ENCODE measurements at regions not wholly inside any gene's neighbourhood (a gene's known extent, or its start where the extent isn't known, plus 50 kb on each side); places are given as distances from the start of the nearest gene placed in this dataset.
"Not testable (repeated sequence)": the region's sequence is repeated elsewhere in the genome, so short reads cannot be mapped to it uniquely, and the experiment has no call there.

DNA sequence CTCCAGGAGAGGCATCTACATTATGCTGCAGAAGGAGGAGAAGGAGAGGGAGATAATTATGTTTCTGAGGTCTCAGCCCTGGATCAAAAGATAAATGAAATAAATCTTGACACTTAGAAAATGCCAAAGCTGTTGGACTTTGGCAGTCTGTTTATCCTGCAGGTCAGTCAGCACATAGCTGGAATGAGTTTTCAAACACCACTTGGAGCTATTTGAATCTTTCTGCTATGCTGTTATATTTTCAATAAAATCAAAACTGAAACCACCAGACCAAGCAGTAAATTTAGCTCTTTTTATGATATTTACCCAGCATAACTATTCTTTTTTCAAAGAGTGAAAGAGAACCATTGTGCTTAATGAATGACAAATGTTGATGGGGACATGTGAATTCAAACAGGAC, 505.1 kb upstream of the ITGA1 start:
- no peaks in the 10 kb centered on the region for H3K4me1 ChIP-seq (ENCODE audit: low read depth)
- H3K27ac ChIP-seq = no peak overlapping the region
- H3K27me3 ChIP-seq = no peaks in the 10 kb centered on the region
- TF ChIP-seq, protein P1, sequence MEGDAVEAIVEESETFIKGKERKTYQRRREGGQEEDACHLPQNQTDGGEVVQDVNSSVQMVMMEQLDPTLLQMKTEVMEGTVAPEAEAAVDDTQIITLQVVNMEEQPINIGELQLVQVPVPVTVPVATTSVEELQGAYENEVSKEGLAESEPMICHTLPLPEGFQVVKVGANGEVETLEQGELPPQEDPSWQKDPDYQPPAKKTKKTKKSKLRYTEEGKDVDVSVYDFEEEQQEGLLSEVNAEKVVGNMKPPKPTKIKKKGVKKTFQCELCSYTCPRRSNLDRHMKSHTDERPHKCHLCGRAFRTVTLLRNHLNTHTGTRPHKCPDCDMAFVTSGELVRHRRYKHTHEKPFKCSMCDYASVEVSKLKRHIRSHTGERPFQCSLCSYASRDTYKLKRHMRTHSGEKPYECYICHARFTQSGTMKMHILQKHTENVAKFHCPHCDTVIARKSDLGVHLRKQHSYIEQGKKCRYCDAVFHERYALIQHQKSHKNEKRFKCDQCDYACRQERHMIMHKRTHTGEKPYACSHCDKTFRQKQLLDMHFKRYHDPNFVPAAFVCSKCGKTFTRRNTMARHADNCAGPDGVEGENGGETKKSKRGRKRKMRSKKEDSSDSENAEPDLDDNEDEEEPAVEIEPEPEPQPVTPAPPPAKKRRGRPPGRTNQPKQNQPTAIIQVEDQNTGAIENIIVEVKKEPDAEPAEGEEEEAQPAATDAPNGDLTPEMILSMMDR (IDR thresholded peaks at IDR 0.05; ENCODE audit: low read depth, low read length) = no peak
- H3K4me3 ChIP-seq = no peak overlapping the region
- H3K36me3 ChIP-seq = no peaks in the 10 kb centered on the region
- DNase-seq (ENCODE audit: low read depth in 1 of 2, low spot score in 1 of 2) = no peak
- no peaks in the 10 kb centered on the region for H3K9me3 ChIP-seq (ENCODE audit: low read depth)

DNA sequence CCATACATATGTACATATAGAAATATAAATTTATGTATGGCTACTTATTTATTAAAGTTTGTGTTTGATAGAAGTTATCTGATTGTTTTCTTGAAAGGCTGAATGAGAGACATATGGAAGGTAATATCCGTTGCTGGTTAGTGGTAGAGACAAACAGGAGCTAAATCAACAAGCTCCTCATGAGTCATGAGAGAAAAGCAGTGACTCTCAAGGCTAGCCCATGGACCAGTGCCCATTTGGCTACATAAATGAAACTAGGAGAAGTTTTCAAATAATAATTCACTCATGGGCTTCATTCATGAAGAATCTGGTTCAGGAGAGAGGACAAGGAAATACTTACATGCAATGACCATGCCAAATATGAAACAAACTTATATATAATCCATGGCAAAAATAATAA, 504.5 kb upstream of the ITGA1 start:
- TF ChIP-seq, protein P1 (IDR thresholded peaks at IDR 0.05; ENCODE audit: low read depth, low read length) = no peak
- no peaks in the 10 kb centered on the region for H3K9me3 ChIP-seq (ENCODE audit: low read depth)
- no peak overlapping the region for H3K27ac ChIP-seq
- no peak overlapping the region for H3K4me3 ChIP-seq
- no peak for DNase-seq (ENCODE audit: low read depth in 1 of 2, low spot score in 1 of 2)
- no peaks in the 10 kb centered on the region for H3K27me3 ChIP-seq
- no peaks in the 10 kb centered on the region for H3K4me1 ChIP-seq (ENCODE audit: low read depth)
- H3K36me3 ChIP-seq = no peaks in the 10 kb centered on the region

DNA sequence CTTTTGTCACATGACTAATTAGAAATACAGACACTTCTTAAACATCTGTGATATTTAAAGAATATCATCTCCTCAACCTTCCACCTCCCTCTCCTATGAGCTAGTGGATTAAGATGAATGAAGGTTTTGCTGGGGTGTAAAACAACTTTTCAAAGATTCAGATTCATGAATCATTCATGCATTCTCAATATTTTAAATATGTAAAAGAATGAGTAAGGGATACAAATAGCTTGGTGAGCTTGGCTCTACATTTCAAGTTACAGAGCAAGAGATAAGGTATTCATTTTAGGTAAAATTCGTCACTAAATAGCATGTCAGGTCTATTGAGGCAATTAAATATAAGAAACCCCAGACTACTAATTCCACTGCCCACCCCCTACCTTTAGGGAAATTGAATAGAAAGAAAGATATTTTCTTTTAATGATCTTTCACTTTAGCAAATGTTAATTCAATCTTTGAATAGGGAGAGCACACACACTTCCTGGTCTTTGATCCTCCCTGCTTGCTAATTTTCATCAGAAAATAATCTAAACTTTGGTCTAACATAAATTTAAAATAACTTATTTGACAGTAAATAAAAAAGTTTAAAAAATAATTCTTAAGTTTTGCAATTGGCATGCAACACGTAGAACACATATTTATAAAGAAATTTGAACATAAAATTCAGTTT, 486.9 kb upstream of the ITGA1 start:
- peaks cover 2% of the 10 kb centered on the region for H3K9me3 ChIP-seq (ENCODE audit: low read depth)
- no peak overlapping the region for H3K4me3 ChIP-seq
- DNase-seq (ENCODE audit: low read depth in 1 of 2, low spot score in 1 of 2) = no peak
- TF ChIP-seq, protein P1 (IDR thresholded peaks at IDR 0.05; ENCODE audit: low read depth, low read length) = no peak
- H3K27ac ChIP-seq = no peak overlapping the region
- no peaks in the 10 kb centered on the region for H3K27me3 ChIP-seq
- H3K36me3 ChIP-seq = no peaks in the 10 kb centered on the region
- H3K4me1 ChIP-seq (ENCODE audit: low read depth) = no peaks in the 10 kb centered on the region

DNA sequence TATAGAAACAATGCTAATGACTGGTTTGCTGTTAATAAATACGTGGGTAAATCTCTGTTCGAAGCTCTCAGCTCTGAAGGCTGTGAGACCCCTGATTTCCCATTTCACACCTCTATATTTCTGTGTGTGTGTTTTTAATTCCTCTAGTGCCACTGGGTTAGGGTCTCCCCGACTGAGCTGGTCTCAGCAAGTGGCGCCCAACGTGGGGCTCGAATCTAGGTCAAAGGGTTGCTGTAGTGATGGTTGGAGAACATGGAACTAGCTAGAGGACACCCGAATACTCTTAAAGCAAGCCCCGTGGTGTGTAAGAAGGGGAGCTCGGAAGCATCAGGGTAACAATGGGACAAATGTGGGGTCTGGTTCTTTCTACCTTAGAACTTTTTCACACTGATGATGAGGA, 482.9 kb upstream of the ITGA1 start:
- not testable (repeated sequence) for DNase-seq (ENCODE audit: low read depth in 1 of 2, low spot score in 1 of 2); H3K27ac ChIP-seq; H3K27me3 ChIP-seq; H3K36me3 ChIP-seq; H3K9me3 ChIP-seq (ENCODE audit: low read depth); H3K4me1 ChIP-seq (ENCODE audit: low read depth); H3K4me3 ChIP-seq

DNA sequence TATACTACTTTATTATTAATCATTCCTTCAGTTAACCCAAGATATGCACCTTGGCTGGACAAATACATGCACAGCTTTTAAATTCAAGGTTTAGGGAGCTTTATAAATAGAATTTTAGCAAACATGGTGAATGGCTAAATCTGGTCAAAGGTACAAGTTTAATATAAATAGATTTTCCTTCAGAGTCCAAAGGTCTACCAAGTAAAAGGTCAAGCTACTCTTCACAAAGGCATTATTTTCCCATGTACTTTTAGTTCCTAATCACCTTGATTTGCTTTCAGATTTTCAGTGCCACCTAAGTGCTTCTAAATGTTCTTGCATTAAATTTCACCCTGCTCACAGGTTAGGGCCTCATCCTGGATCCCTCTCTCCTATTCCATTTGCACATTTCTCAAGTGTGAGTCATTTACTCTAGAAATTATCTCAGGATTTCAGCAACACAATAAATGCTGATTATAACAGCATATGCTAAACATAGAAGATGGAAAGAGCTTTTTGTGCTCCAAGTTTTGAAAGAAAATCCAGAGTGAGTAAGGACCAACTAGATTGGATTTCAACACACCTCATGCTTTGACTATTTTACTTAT, 459.4 kb upstream of the ITGA1 start:
- H3K27ac ChIP-seq = no peak overlapping the region
- DNase-seq (ENCODE audit: low read depth in 1 of 2, low spot score in 1 of 2) = no peak
- no peaks in the 10 kb centered on the region for H3K4me1 ChIP-seq (ENCODE audit: low read depth)
- H3K9me3 ChIP-seq (ENCODE audit: low read depth) = no peaks in the 10 kb centered on the region
- no peaks in the 10 kb centered on the region for H3K36me3 ChIP-seq
- no peaks in the 10 kb centered on the region for H3K27me3 ChIP-seq
- no peak overlapping the region for H3K4me3 ChIP-seq
- TF ChIP-seq, protein P1 (IDR thresholded peaks at IDR 0.05; ENCODE audit: low read depth, low read length) = no peak

DNA sequence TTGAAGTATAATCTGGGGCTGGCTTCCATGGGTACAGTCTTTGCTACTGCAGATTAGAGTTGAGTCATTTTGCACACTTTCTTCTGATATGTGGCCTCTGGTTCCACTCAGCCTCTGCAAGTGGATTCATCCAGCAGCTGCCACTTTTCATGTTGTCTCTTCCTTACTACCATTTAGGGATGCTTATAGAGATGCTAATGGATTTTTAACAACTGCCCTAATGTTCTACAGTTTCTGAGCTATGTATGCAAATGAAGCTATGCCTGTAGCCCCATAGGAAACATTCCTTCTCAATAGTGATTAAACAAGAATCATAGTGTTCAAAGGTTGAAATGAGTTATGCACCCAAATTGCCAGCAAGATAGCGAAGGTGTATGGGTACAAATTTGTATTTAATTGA, 456.0 kb upstream of the ITGA1 start:
- H3K4me3 ChIP-seq = no peak overlapping the region
- no peak overlapping the region for H3K27ac ChIP-seq
- H3K27me3 ChIP-seq = no peaks in the 10 kb centered on the region
- no peak for DNase-seq (ENCODE audit: low read depth in 1 of 2, low spot score in 1 of 2)
- no peaks in the 10 kb centered on the region for H3K9me3 ChIP-seq (ENCODE audit: low read depth)
- H3K4me1 ChIP-seq (ENCODE audit: low read depth) = peaks cover 10% of the 10 kb centered on the region
- H3K36me3 ChIP-seq = no peaks in the 10 kb centered on the region
- TF ChIP-seq, protein P1 (IDR thresholded peaks at IDR 0.05; ENCODE audit: low read depth, low read length) = no peak

Measured in cardiac muscle cell (in vitro differentiated cells and primary cell).